ENCODE measurements at regions not wholly inside any gene's neighbourhood (a gene's known extent, or its start where the extent isn't known, plus 50 kb on each side); places are given as distances from the start of the nearest gene placed in this dataset.

- Histone ChIP-seq H3K4me1 (ENCODE audit: control insufficient read depth, insufficient read depth, low read length) (no peaks in the 10 kb centered on the region), H3K27ac (ENCODE audit: extremely low read depth, low read depth, low read length) (no peak overlapping the region), H3K4me3 (ENCODE audit: low read depth, low read length) (no peak overlapping the region), H3K36me3 (ENCODE audit: control insufficient read depth in 2 of 2, insufficient read depth in 1 of 2, low read length in 2 of 2) (no peaks in the 10 kb centered on the region), H3K9me3 (ENCODE audit: control insufficient read depth, insufficient read depth, low read depth, low read length) (no peaks in the 10 kb centered on the region; the same call in 1 of the 2 replicates)
- POLR2A ChIA-PET = no interaction called here
- CTCF ChIA-PET = interaction anchor here (0.6 to 0.7 kb wide), 2 partner anchors 20 to 118 kb away, joined by 3 to 4 read pairs; no protein-coding TSS in a partner anchor
- TF ChIP-seq ZBTB10 (tag by site-specific recombination; IDR thresholded peaks at IDR 0.05) (no peak), ZNF529 (tag by site-specific recombination; IDR thresholded peaks at IDR 0.05; ENCODE audit: insufficient replicate concordance) (no peak), ZNF585B (tag by site-specific recombination; IDR thresholded peaks at IDR 0.05) (no peak), ZFP41 (tag by site-specific recombination; IDR thresholded peaks at IDR 0.05; ENCODE audit: borderline replicate concordance) (no peak), ZBTB8A (tag by site-specific recombination; IDR thresholded peaks at IDR 0.05) (no peak), ZNF140 (tag by site-specific recombination; IDR thresholded peaks at IDR 0.05) (no peak), ZNF549 (tag by site-specific recombination; IDR thresholded peaks at IDR 0.05) (no peak), ZBTB1 (tag by site-specific recombination; IDR thresholded peaks at IDR 0.05) (no peak), ZNF596 (tag by site-specific recombination; IDR thresholded peaks at IDR 0.05) (no peak), ZNF426 (tag by site-specific recombination; IDR thresholded peaks at IDR 0.05) (no peak), ZNF248 (tag by site-specific recombination; IDR thresholded peaks at IDR 0.05) (no peak), ZNF214 (tag by site-specific recombination; IDR thresholded peaks at IDR 0.05; ENCODE audit: borderline replicate concordance) (no peak), ZNF398 (tag by site-specific recombination; IDR thresholded peaks at IDR 0.05) (no peak), ZNF132 (tag by site-specific recombination; IDR thresholded peaks at IDR 0.05; ENCODE audit: borderline replicate concordance) (no peak), ZNF76 (tag by site-specific recombination; IDR thresholded peaks at IDR 0.05; ENCODE audit: borderline replicate concordance, low read depth) (no peak)
These were observed 148.0 kb downstream of the OAT start for GRCh38 chr10:124270530-124271327.

GRCh38 chr10:124268976-124269375, 149.7 kb downstream of the OAT start:
- CTCF ChIA-PET = interaction anchor here (0.6 kb wide), 1 partner anchor 275 kb away, joined by 4 read pairs; no protein-coding TSS in a partner anchor
- H3K4me3 ChIP-seq (ENCODE audit: low read depth, low read length) = no peak overlapping the region
- no peak for TF ChIP-seq FEZF1 (tag by site-specific recombination; IDR thresholded peaks at IDR 0.05)
- H3K27ac ChIP-seq (ENCODE audit: extremely low read depth, low read depth, low read length) = no peak overlapping the region
- no peaks in the 10 kb centered on the region for H3K4me1 ChIP-seq (ENCODE audit: control insufficient read depth, insufficient read depth, low read length)
- H3K9me3 ChIP-seq (ENCODE audit: control insufficient read depth, insufficient read depth, low read depth, low read length) = no peaks in the 10 kb centered on the region; the same call in 1 of the 2 replicates
- POLR2A ChIA-PET = no interaction called here
- no peaks in the 10 kb centered on the region for H3K36me3 ChIP-seq (ENCODE audit: control insufficient read depth in 2 of 2, insufficient read depth in 1 of 2, low read length in 2 of 2)

All from HEK293 (cell line).